ENCODE measurements at regions not wholly inside any gene's neighbourhood (a gene's known extent, or its start where the extent isn't known, plus 50 kb on each side); places are given as distances from the start of the nearest gene placed in this dataset.

DNA sequence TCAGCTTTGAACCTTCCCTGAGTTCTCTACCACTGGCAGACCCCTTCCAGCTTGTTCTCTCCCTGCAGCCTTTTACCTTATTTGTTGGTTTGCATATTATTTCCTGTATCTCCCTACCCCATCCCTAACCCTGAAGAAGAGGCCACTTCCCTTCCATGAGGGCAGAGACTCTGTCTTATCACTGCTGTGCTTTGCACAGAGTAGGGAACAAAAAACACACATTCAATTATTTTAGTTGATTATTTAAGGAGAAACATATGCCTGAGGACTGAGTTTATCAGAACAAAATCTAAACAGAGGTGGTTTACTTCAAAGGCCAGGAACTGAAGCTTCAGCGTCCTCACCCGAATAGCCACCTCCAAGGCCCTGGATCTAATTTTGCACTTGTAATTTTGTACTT, 111.7 kb upstream of the RFLNA start:
- TF ChIP-seq GLIS3 (CRISPR knock-in tag; IDR thresholded peaks at IDR 0.05) (no peak), CSDC2 (CRISPR knock-in tag; IDR thresholded peaks at IDR 0.05) (no peak), ZNF565 (CRISPR knock-in tag; conservative IDR thresholded peaks at IDR 0.05; ENCODE audit: low read depth) (no peak), ZC3H10 (CRISPR knock-in tag; IDR thresholded peaks at IDR 0.05) (no peak), RARB (CRISPR knock-in tag; IDR thresholded peaks at IDR 0.05) (no peak)
- TF ChIP-seq, protein P1, sequence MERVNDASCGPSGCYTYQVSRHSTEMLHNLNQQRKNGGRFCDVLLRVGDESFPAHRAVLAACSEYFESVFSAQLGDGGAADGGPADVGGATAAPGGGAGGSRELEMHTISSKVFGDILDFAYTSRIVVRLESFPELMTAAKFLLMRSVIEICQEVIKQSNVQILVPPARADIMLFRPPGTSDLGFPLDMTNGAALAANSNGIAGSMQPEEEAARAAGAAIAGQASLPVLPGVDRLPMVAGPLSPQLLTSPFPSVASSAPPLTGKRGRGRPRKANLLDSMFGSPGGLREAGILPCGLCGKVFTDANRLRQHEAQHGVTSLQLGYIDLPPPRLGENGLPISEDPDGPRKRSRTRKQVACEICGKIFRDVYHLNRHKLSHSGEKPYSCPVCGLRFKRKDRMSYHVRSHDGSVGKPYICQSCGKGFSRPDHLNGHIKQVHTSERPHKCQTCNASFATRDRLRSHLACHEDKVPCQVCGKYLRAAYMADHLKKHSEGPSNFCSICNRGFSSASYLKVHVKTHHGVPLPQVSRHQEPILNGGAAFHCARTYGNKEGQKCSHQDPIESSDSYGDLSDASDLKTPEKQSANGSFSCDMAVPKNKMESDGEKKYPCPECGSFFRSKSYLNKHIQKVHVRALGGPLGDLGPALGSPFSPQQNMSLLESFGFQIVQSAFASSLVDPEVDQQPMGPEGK (CRISPR knock-in tag; IDR thresholded peaks at IDR 0.05; ENCODE audit: borderline replicate concordance) = no peak

Measured in SK-N-SH treated with all-trans-retinoic acid at 6 μM for 48 hours (cell line).